Nephron (organoid): ENCODE measurements at regions not wholly inside any gene's neighbourhood (a gene's known extent, or its start where the extent isn't known, plus 50 kb on each side); places are given as distances from the start of the nearest gene placed in this dataset.

Source experiments
- H3K27ac Mint-ChIP-seq, 3 experiments: 2 replicates each; pipeline ENCODE4 v1.8.0; 2020; ENCODE audit warnings: mixed read lengths in 3 of 3, mild to moderate bottlenecking in 2 of 3, moderate library complexity in 1 of 3
- H3K27me3 Mint-ChIP-seq: 2 replicates; pipeline ENCODE4 v1.8.0; 2021; ENCODE audit warnings: low read depth, mild to moderate bottlenecking, moderate library complexity, mixed read lengths
- H3K36me3 Mint-ChIP-seq: 2 replicates; pipeline ENCODE4 v1.8.0; 2020; ENCODE audit warnings: low read depth, mixed read lengths
- H3K4me1 Mint-ChIP-seq: 2 replicates; pipeline ENCODE4 v1.8.0; 2020; ENCODE audit warnings: mixed read lengths
- H3K4me3 Mint-ChIP-seq, 3 experiments: 2 replicates each; pipeline ENCODE4 v1.8.0; 2020; ENCODE audit warnings: mild to moderate bottlenecking in 3 of 3, mixed read lengths in 3 of 3, moderate library complexity in 2 of 3
- H3K9me3 Mint-ChIP-seq: 2 replicates; pipeline ENCODE4 v1.8.0; 2020; ENCODE audit warnings: mixed read lengths
- TF ChIP-seq, protein P1 (sequence below), 3 experiments: fragments of 200-600 bp; sonication (generic); IDR thresholded peaks; one replicate each; pipeline ENCODE4 v1.5.0; 2021; ENCODE audit warnings: antibody characterized with exemption in 3 of 3; ENCODE audit not compliant: unreplicated experiment in 3 of 3

DNA sequence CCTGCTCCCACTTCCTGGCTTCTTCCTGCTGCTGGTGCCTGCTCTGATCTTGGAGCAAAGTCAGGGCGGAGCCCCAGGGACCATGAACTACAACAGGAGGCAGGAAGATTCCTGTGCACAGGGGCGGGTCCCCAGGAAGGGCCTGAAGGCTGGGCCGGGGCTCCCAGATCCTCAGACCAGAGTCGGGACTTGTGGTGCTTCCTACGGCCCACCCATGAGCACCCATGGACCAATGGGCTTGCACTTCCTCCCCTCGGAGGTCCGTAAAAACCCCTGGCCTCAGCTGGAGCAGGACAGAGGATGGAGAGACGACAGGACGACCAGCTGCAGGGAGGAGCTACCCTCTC lies 1287.1 kb downstream of the TMEM121 start:
- H3K4me3 Mint-ChIP-seq = no peak overlapping the region
- no peaks in the 10 kb centered on the region for H3K4me1 Mint-ChIP-seq
- TF ChIP-seq, protein P1, sequence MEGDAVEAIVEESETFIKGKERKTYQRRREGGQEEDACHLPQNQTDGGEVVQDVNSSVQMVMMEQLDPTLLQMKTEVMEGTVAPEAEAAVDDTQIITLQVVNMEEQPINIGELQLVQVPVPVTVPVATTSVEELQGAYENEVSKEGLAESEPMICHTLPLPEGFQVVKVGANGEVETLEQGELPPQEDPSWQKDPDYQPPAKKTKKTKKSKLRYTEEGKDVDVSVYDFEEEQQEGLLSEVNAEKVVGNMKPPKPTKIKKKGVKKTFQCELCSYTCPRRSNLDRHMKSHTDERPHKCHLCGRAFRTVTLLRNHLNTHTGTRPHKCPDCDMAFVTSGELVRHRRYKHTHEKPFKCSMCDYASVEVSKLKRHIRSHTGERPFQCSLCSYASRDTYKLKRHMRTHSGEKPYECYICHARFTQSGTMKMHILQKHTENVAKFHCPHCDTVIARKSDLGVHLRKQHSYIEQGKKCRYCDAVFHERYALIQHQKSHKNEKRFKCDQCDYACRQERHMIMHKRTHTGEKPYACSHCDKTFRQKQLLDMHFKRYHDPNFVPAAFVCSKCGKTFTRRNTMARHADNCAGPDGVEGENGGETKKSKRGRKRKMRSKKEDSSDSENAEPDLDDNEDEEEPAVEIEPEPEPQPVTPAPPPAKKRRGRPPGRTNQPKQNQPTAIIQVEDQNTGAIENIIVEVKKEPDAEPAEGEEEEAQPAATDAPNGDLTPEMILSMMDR (IDR thresholded peaks at IDR 0.05; ENCODE audit: unreplicated experiment in 3 of 3) = no peak
- peaks cover 10% of the 10 kb centered on the region for H3K36me3 Mint-ChIP-seq
- H3K9me3 Mint-ChIP-seq = peaks cover 47% of the 10 kb centered on the region
- H3K27me3 Mint-ChIP-seq = no peaks in the 10 kb centered on the region
- H3K27ac Mint-ChIP-seq = no peak overlapping the region

DNA sequence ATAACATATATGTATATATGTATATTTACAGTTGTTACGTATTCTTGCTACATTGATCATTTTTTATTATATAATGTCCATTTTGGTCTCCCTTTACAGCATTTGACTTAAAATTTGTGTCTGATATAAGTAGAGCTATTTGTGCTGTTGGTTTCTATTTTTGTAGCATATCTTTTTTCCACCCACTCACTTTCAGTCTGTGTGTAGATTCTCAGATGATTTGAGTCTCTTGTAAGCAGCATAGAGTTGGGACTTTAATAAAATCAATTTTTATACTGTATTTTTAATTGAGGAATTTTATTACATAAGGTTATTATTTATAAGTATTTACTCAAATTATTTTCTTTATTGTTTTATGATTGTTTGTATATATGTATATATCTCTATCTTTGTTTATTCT lies 1293.7 kb downstream of the TMEM121 start:
- no peaks in the 10 kb centered on the region for H3K36me3 Mint-ChIP-seq
- H3K27me3 Mint-ChIP-seq = no peaks in the 10 kb centered on the region
- no peaks in the 10 kb centered on the region for H3K4me1 Mint-ChIP-seq
- no peak overlapping the region for H3K4me3 Mint-ChIP-seq
- TF ChIP-seq, protein P1 (IDR thresholded peaks at IDR 0.05; ENCODE audit: unreplicated experiment in 3 of 3) = no peak
- H3K9me3 Mint-ChIP-seq = peaks cover 15% of the 10 kb centered on the region
- no peak overlapping the region for H3K27ac Mint-ChIP-seq

DNA sequence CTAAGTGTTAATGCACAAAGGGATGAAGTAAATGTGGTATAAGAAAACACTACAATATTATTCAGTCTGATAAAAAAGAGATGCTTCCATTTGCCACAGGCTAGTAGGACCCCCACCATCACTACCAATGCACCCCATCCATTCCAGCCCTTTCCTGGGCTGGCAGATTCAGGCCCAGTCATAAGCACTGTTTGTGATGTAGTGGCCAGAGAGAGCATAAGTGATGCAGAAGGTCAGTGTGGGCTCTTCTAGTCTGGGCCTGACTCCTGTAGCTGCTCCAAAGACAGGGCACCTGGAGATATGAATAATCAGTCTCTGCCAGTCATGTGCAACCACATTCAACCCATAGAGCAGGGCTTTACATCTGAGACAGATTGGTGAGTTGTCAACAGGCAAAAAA lies 1294.7 kb downstream of the TMEM121 start:
- TF ChIP-seq, protein P1 (IDR thresholded peaks at IDR 0.05; ENCODE audit: unreplicated experiment in 3 of 3) = no peak
- Mint-ChIP-seq H3K36me3 (no peaks in the 10 kb centered on the region), H3K4me1 (no peaks in the 10 kb centered on the region), H3K27ac (no peak overlapping the region), H3K4me3 (no peak overlapping the region), H3K27me3 (no peaks in the 10 kb centered on the region), H3K9me3 (peaks cover 14% of the 10 kb centered on the region)

DNA sequence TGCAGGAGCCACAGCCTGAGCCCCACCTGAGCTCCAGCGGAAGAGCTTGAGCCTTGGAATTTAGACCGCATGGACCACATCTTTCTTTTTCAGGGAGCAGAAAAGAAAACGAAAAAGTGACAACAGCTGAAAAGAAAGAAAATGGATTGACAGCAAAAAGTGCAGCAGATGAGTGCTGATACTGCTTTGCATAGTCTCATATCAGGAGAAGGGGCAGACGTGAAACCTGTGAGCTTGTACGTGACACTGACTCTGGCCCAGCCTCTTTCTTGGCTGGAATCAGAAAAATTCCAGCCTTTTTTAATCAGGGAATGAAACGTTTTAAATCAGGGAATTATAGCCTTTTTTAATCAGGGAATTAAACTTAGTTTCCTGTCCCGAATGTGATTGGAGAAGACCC lies 1296.5 kb downstream of the TMEM121 start:
- H3K9me3 Mint-ChIP-seq = peaks cover 16% of the 10 kb centered on the region

DNA sequence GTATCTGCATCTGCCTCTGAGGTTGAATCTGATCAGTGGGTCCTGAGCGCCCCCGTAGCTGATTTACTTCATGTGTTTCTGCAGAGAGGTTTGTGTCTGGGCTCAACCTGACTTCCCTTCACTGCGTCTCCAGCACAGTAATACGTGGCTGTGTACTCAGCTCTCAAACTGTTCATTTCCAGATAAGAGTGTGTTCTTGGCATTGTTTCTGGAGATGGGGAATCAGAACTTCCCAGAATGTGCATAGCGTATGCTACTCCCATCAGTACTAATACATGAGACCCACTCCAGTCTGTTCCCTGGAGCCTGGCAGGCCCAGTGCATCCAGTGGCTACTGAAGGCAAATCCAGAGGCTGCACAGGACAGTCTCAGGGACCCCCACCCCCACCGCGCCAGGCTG lies 1297.2 kb downstream of the TMEM121 start:
- Mint-ChIP-seq H3K4me3 (no peak overlapping the region), H3K27ac (no peak overlapping the region), H3K27me3 (no peaks in the 10 kb centered on the region), H3K9me3 (peaks cover 23% of the 10 kb centered on the region), H3K4me1 (no peaks in the 10 kb centered on the region), H3K36me3 (no peaks in the 10 kb centered on the region)
- TF ChIP-seq, protein P1 (IDR thresholded peaks at IDR 0.05; ENCODE audit: unreplicated experiment in 3 of 3) = no peak

More for the DNA sequence above, 1296.5 kb downstream of the TMEM121 start:
- no peak overlapping the region for H3K27ac Mint-ChIP-seq
- H3K4me3 Mint-ChIP-seq = no peak overlapping the region
- H3K36me3 Mint-ChIP-seq = no peaks in the 10 kb centered on the region
- H3K4me1 Mint-ChIP-seq = no peaks in the 10 kb centered on the region
- no peaks in the 10 kb centered on the region for H3K27me3 Mint-ChIP-seq
- TF ChIP-seq, protein P1 (IDR thresholded peaks at IDR 0.05; ENCODE audit: unreplicated experiment in 3 of 3) = no peak

DNA sequence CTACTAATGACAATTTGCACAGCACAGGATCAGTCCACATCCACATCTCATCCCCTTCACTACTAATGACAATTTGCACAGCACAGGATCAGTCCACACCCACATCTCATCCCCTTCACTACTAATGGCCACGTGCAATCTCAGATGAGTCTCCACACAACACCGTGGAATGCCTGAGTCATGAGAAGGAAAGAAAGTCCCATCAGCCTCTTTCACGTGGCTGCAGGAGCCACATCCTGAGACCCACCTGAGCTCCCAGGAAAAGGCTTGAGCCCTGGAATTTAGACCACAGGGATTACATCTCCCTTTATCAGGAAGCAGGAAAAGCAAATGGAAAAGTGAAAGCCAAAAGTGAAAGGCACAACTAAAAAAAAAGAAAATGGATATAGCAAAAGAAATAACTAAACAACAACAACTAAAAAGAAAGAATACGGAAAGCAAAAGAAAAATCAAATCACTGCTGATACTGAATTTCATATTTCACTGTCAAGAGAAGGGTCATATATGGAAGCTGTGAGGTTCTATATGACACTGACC lies 1300.5 kb downstream of the TMEM121 start:
- Mint-ChIP-seq H3K36me3 (no peaks in the 10 kb centered on the region), H3K4me3 (no peak overlapping the region), H3K9me3 (peaks cover 30% of the 10 kb centered on the region), H3K4me1 (no peaks in the 10 kb centered on the region), H3K27me3 (no peaks in the 10 kb centered on the region), H3K27ac (no peak overlapping the region)
- TF ChIP-seq, protein P1 (IDR thresholded peaks at IDR 0.05; ENCODE audit: unreplicated experiment in 3 of 3) = no peak
